WERI-Rb-1 (cell line): ENCODE measurements at regions not wholly inside any gene's neighbourhood (a gene's known extent, or its start where the extent isn't known, plus 50 kb on each side); places are given as distances from the start of the nearest gene placed in this dataset.

Experiments
- DNase-seq: peaks from one replicate; pipeline ENCODE4 v3.0.0-alpha.2; 2020
- H3K27ac ChIP-seq: fragments of 250-450 bp; sonication (Bioruptor Pico); 2 replicates; pipeline ENCODE4 v1.5.1; 2020; ENCODE audit warnings: mild to moderate bottlenecking, moderate library complexity
- H3K27me3 ChIP-seq: fragments of 250-450 bp; sonication (Bioruptor Pico); 2 replicates; pipeline ENCODE4 v1.5.1; 2021; ENCODE audit warnings: mild to moderate bottlenecking, low read depth, moderate library complexity; ENCODE audit not compliant: insufficient read depth, severe bottlenecking
- H3K36me3 ChIP-seq: fragments of 250-450 bp; sonication (Bioruptor Pico); 2 replicates; pipeline ENCODE4 v1.5.1; 2020; ENCODE audit warnings: mild to moderate bottlenecking, moderate library complexity
- H3K4me3 ChIP-seq: 2 replicates; pipeline ENCODE4 v1.5.1; 2011; ENCODE audit warnings: low read depth, mild to moderate bottlenecking, control low read depth, low read length
- H3K9me3 ChIP-seq: fragments of 250-450 bp; sonication (Bioruptor Pico); 2 replicates; pipeline ENCODE4 v1.5.1; 2021; ENCODE audit warnings: mild to moderate bottlenecking, moderate library complexity; ENCODE audit not compliant: severe bottlenecking
- CTCF ChIP-seq: IDR thresholded peaks from 2 replicates; pipeline ENCODE4 v1.5.1; 2011; ENCODE audit warnings: low read depth, mild to moderate bottlenecking, control low read depth, inconsistent platforms, low read length

- TF ChIP-seq CTCF = no peak
- H3K4me3 ChIP-seq = no peak overlapping the region
- H3K27ac ChIP-seq = no peak overlapping the region
Measured at GRCh38 chr1:212537610-212538009, 71.0 kb upstream of the ATF3 start.

GRCh38 chr1:212539737-212540430 is 68.7 kb upstream of the ATF3 start:
- no peak overlapping the region for H3K27ac ChIP-seq
- no peaks in the 10 kb centered on the region for H3K36me3 ChIP-seq
- TF ChIP-seq CTCF = no peak
- no peak overlapping the region for H3K4me3 ChIP-seq
- no peak for DNase-seq
- peaks cover 2% of the 10 kb centered on the region for H3K9me3 ChIP-seq
- no peaks in the 10 kb centered on the region for H3K27me3 ChIP-seq

More at GRCh38 chr1:212537610-212538009, 71.0 kb upstream of the ATF3 start:
- H3K36me3 ChIP-seq = no peaks in the 10 kb centered on the region
- H3K9me3 ChIP-seq = peaks cover 2% of the 10 kb centered on the region
- no peak for DNase-seq
- H3K27me3 ChIP-seq = no peaks in the 10 kb centered on the region

- H3K27ac ChIP-seq = no peak overlapping the region
- no peak for DNase-seq
- no peaks in the 10 kb centered on the region for H3K27me3 ChIP-seq
- H3K9me3 ChIP-seq = peaks cover 2% of the 10 kb centered on the region
- no peaks in the 10 kb centered on the region for H3K36me3 ChIP-seq
- no peak overlapping the region for H3K4me3 ChIP-seq
- TF ChIP-seq CTCF = no peak
Measured at GRCh38 chr1:212542761-212543187, 65.8 kb upstream of the ATF3 start.

- TF ChIP-seq CTCF = no peak
- no peaks in the 10 kb centered on the region for H3K27me3 ChIP-seq
- no peak for DNase-seq
- no peaks in the 10 kb centered on the region for H3K9me3 ChIP-seq
- no peaks in the 10 kb centered on the region for H3K36me3 ChIP-seq
- H3K4me3 ChIP-seq = no peak overlapping the region
- H3K27ac ChIP-seq = no peak overlapping the region
Measured at GRCh38 chr1:212544110-212544509, 64.5 kb upstream of the ATF3 start.

- H3K9me3 ChIP-seq = no peaks in the 10 kb centered on the region
- no peaks in the 10 kb centered on the region for H3K27me3 ChIP-seq
- H3K36me3 ChIP-seq = no peaks in the 10 kb centered on the region
- H3K27ac ChIP-seq = no peak overlapping the region
- no peak overlapping the region for H3K4me3 ChIP-seq
- no peak for TF ChIP-seq CTCF
- no peak for DNase-seq
Measured at GRCh38 chr1:212545941-212546635, 62.5 kb upstream of the ATF3 start.
